ENCODE measurements at regions not wholly inside any gene's neighbourhood (a gene's known extent, or its start where the extent isn't known, plus 50 kb on each side); places are given as distances from the start of the nearest gene placed in this dataset.

GRCh38 chr1:29523136-29523535 is 286.8 kb downstream of the PTPRU start:
- H3K36me3 Mint-ChIP-seq (ENCODE audit: low read depth) = no peaks in the 10 kb centered on the region
- ChIA-PET CTCF (no interaction called here), POLR2A (no interaction called here)
- no peak for DNase-seq
- no peak overlapping the region for H3K27ac Mint-ChIP-seq
- H3K9me3 Mint-ChIP-seq = no peaks in the 10 kb centered on the region
- no peak overlapping the region for H3K4me3 Mint-ChIP-seq
- no peaks in the 10 kb centered on the region for H3K4me1 Mint-ChIP-seq
- H3K27me3 Mint-ChIP-seq = no peaks in the 10 kb centered on the region

GRCh38 chr1:29521811-29522580 is 285.7 kb downstream of the PTPRU start:
- H3K36me3 Mint-ChIP-seq (ENCODE audit: low read depth) = no peaks in the 10 kb centered on the region
- H3K4me3 Mint-ChIP-seq = no peak overlapping the region
- ChIA-PET CTCF (no interaction called here), POLR2A (no interaction called here)
- H3K27me3 Mint-ChIP-seq = no peaks in the 10 kb centered on the region
- no peaks in the 10 kb centered on the region for H3K4me1 Mint-ChIP-seq
- H3K27ac Mint-ChIP-seq = no peak overlapping the region
- DNase-seq = no peak
- H3K9me3 Mint-ChIP-seq = no peaks in the 10 kb centered on the region

- ChIA-PET CTCF (no interaction called here), POLR2A (no interaction called here)
- no peaks in the 10 kb centered on the region for H3K4me1 Mint-ChIP-seq
- no peak for DNase-seq
- no peak overlapping the region for H3K27ac Mint-ChIP-seq
- no peak overlapping the region for H3K4me3 Mint-ChIP-seq
- no peaks in the 10 kb centered on the region for H3K36me3 Mint-ChIP-seq (ENCODE audit: low read depth)
- no peaks in the 10 kb centered on the region for H3K27me3 Mint-ChIP-seq
- H3K9me3 Mint-ChIP-seq = no peaks in the 10 kb centered on the region
Measured at GRCh38 chr1:29521438-29521715, 285.1 kb downstream of the PTPRU start.

GRCh38 chr1:29520571-29521437 is 284.5 kb downstream of the PTPRU start:
- CTCF ChIA-PET = no interaction called here
- no peaks in the 10 kb centered on the region for H3K4me1 Mint-ChIP-seq

GRCh38 chr1:29519788-29520110 is 283.4 kb downstream of the PTPRU start:
- no peaks in the 10 kb centered on the region for H3K27me3 Mint-ChIP-seq
- no peak overlapping the region for H3K4me3 Mint-ChIP-seq
- CTCF ChIA-PET = no interaction called here
- no peaks in the 10 kb centered on the region for H3K36me3 Mint-ChIP-seq (ENCODE audit: low read depth)
- no peak for DNase-seq
- H3K9me3 Mint-ChIP-seq = no peaks in the 10 kb centered on the region
- POLR2A ChIA-PET = no interaction called here
- no peak overlapping the region for H3K27ac Mint-ChIP-seq
- no peaks in the 10 kb centered on the region for H3K4me1 Mint-ChIP-seq

More at GRCh38 chr1:29520571-29521437, 284.5 kb downstream of the PTPRU start:
- Mint-ChIP-seq H3K27ac (no peak overlapping the region), H3K4me3 (no peak overlapping the region), H3K9me3 (no peaks in the 10 kb centered on the region), H3K27me3 (no peaks in the 10 kb centered on the region), H3K36me3 (ENCODE audit: low read depth) (no peaks in the 10 kb centered on the region)
- DNase-seq = no peak
- POLR2A ChIA-PET = no interaction called here

- no peaks in the 10 kb centered on the region for H3K4me1 Mint-ChIP-seq
- no peak overlapping the region for H3K27ac Mint-ChIP-seq
- no peaks in the 10 kb centered on the region for H3K36me3 Mint-ChIP-seq (ENCODE audit: low read depth)
- CTCF ChIA-PET = no interaction called here
- no peaks in the 10 kb centered on the region for H3K27me3 Mint-ChIP-seq
- H3K4me3 Mint-ChIP-seq = no peak overlapping the region
- no peaks in the 10 kb centered on the region for H3K9me3 Mint-ChIP-seq
- POLR2A ChIA-PET = no interaction called here
- DNase-seq = no peak
Measured at GRCh38 chr1:29519108-29519787, 282.9 kb downstream of the PTPRU start.

GRCh38 chr1:29518183-29518835 is 282.0 kb downstream of the PTPRU start:
- H3K27me3 Mint-ChIP-seq = no peaks in the 10 kb centered on the region
- H3K27ac Mint-ChIP-seq = no peak overlapping the region
- H3K4me3 Mint-ChIP-seq = no peak overlapping the region
- H3K36me3 Mint-ChIP-seq (ENCODE audit: low read depth) = no peaks in the 10 kb centered on the region
- DNase-seq = no peak
- ChIA-PET POLR2A (no interaction called here), CTCF (interaction anchor here (0.7 kb wide), 1 partner anchor 43 kb away, joined by 3 read pairs; no protein-coding TSS in a partner anchor)
- no peaks in the 10 kb centered on the region for H3K4me1 Mint-ChIP-seq
- no peaks in the 10 kb centered on the region for H3K9me3 Mint-ChIP-seq

GRCh38 chr1:29517251-29518086 is 281.1 kb downstream of the PTPRU start:
- H3K27ac Mint-ChIP-seq = no peak overlapping the region
- DNase-seq = no peak
- CTCF ChIA-PET = interaction anchor here (0.7 kb wide), 1 partner anchor 44 kb away, joined by 3 read pairs; no protein-coding TSS in a partner anchor
- peaks cover 2% of the 10 kb centered on the region for H3K27me3 Mint-ChIP-seq
- H3K4me1 Mint-ChIP-seq = no peaks in the 10 kb centered on the region
- POLR2A ChIA-PET = no interaction called here
- no peaks in the 10 kb centered on the region for H3K9me3 Mint-ChIP-seq
- H3K36me3 Mint-ChIP-seq (ENCODE audit: low read depth) = no peaks in the 10 kb centered on the region
- no peak overlapping the region for H3K4me3 Mint-ChIP-seq

GRCh38 chr1:29516063-29516820 is 279.9 kb downstream of the PTPRU start:
- ChIA-PET CTCF (no interaction called here), POLR2A (no interaction called here)
- H3K27ac Mint-ChIP-seq = no peak overlapping the region
- H3K36me3 Mint-ChIP-seq (ENCODE audit: low read depth) = no peaks in the 10 kb centered on the region
- H3K4me3 Mint-ChIP-seq = no peak overlapping the region
- H3K27me3 Mint-ChIP-seq = peaks cover 6% of the 10 kb centered on the region
- H3K9me3 Mint-ChIP-seq = no peaks in the 10 kb centered on the region
- DNase-seq = no peak
- H3K4me1 Mint-ChIP-seq = no peaks in the 10 kb centered on the region

- no peak for DNase-seq
- ChIA-PET CTCF (no interaction called here), POLR2A (interaction anchor here (0.7 kb wide), 1 partner anchor 100 kb away, joined by 3 read pairs; no protein-coding TSS in a partner anchor)
- H3K9me3 Mint-ChIP-seq = no peaks in the 10 kb centered on the region
- peaks cover 10% of the 10 kb centered on the region for H3K27me3 Mint-ChIP-seq
- no peaks in the 10 kb centered on the region for H3K4me1 Mint-ChIP-seq
- no peak overlapping the region for H3K4me3 Mint-ChIP-seq
- H3K36me3 Mint-ChIP-seq (ENCODE audit: low read depth) = no peaks in the 10 kb centered on the region
- H3K27ac Mint-ChIP-seq = no peak overlapping the region
Measured at GRCh38 chr1:29515170-29515955, 279.0 kb downstream of the PTPRU start.

- ChIA-PET POLR2A (no interaction called here), CTCF (no interaction called here)
- H3K9me3 Mint-ChIP-seq = no peaks in the 10 kb centered on the region
- no peaks in the 10 kb centered on the region for H3K36me3 Mint-ChIP-seq (ENCODE audit: low read depth)
- H3K27ac Mint-ChIP-seq = no peak overlapping the region
- H3K4me1 Mint-ChIP-seq = no peaks in the 10 kb centered on the region
- DNase-seq = no peak
- no peak overlapping the region for H3K4me3 Mint-ChIP-seq
- peaks cover 10% of the 10 kb centered on the region for H3K27me3 Mint-ChIP-seq
Measured at GRCh38 chr1:29514361-29515169, 278.2 kb downstream of the PTPRU start.
